HG02798 (cell line): ENCODE measurements at regions not wholly inside any gene's neighbourhood (a gene's known extent, or its start where the extent isn't known, plus 50 kb on each side); places are given as distances from the start of the nearest gene placed in this dataset.
A peak's percentile ranks its signal among the peaks of the same experiment; 100 is the strongest.

Experiments used
- ATAC-seq: cut with Tn5 transposase; IDR thresholded peaks from one replicate; pipeline ENCODE4 v1.9.1; 2021; ENCODE audit warnings: mild to moderate bottlenecking; ENCODE audit not compliant: unreplicated experiment, poor library complexity

DNA sequence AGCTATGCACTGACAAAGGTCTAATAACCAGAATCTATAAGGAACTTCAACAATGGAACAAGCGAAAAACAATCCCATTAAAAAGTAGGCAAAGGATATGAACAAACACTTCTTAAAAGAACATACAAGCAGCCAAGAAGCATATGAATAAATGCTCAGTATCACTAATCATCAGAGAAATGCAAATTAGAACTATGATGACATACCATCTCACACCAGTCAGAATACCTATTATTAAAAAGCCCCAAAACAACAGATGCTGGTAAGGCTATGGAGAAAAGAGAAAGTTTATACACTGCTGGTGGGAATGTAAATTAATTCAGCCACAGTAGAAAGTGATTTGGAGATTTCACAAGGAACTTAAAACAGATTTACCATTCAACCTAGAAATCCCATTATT, 211.8 kb downstream of the EDN1 start:
- no peak for ATAC-seq

DNA sequence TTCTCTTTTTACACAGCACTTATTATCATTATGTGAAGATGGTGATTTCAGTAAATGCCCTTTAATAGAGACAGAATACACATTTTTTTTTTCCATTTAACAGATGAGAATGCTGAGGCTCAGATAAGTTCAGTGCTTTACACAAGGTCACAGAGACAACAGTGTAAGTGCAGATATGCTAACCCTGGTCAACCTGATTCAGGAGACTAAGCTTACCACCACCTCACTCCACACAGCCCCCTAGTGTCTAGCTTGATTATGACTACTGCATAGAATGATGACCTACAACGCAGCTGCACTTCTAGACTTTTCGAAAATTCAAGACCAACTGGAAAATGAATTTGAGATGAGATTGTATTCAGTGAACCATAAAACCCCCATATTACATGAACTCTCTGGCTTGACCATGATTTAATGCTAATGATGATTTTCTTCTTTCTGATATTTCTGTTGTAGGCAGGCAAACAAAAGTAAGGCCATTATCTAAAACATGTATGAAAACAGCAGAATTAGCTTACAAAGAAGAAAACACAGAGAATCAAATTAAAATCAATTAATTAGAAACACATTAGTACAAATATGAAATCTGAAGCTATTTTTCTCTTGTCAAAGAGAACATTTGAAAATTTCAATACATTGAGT, 212.1 kb upstream of the PHACTR1 start:
- peak; percentile 82 for ATAC-seq

DNA sequence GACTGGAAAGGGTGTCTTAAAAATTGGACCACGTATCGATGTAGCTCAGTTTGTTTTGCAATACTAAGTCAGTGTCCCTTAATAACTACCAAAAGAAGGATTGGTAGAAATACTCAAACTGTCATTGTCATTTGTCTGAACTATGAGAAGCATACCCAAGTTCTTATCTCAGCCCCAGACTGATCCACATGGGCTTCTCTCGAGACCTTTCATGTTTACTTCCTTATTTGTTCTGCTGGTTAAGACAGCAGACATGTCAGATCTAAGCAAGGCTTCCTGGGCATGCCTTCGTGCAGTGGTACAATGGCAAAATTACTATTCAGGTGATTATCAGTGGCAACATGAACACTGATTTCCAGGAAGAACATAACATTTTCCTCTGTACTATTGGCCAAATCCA, 211.1 kb upstream of the PHACTR1 start:
- no peak for ATAC-seq

DNA sequence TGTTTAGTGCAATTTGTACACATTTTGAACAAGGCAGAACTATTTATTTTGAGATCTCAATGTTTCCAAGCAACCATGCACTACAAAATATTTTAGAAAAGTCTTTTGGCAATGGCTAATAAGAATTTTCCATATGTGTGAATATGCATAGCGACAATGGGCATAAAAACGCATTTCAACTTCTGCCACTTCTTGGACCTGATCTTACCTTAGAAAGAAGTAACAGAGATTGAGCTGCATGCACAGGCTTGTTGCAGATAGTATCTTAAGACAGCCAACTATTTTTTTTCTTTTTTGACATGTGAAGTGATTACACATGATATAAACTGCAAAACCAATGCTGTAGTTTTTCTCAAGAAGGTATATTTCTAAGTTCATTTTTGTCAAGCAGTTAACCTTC, 210.4 kb upstream of the PHACTR1 start:
- ATAC-seq = no peak

- no peak for ATAC-seq
These were observed 208.9 kb upstream of the PHACTR1 start for GRCh38 chr6:12507636-12508035.

DNA sequence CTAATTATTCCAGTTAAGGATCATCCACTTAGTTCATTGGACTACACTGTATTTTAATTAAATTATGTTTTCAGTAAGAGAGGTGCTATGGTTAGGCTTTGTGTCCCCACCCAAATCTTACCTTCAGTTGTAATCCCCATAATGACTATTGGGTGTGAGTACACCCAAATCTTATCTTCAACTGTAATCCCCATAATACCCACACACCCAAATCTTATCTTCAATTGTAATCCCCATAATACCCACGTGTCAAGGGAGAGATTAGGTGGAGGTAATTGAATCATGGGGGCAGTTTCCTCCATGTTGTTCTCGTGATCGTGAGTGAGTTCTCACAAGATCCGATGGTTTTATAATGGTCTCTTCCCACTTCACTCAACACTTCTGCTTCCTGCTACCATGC, 208.0 kb upstream of the PHACTR1 start:
- no peak for ATAC-seq

GRCh38 chr6:12509060-12509459, 207.5 kb upstream of the PHACTR1 start:
- ATAC-seq = no peak

DNA sequence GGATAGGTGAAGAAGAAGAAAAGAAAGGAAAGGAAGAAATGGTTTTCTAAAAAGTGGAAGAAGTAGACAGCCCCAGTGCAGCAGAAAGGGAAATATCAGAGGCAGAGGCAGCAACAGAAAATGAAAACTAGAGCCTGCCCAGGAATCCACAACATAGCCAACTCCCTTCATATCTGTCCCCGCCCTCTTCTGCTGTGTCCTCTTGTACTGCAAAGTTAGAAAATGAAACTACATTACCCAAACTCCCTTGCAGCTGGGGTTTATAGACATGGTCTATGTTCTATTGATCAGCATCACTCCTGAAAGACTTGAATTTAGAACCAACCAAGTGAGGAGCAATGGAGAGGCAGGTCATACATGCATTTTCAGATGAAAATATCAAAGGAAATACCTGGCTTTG, 200.5 kb upstream of the PHACTR1 start:
- ATAC-seq = peak; percentile 67

DNA sequence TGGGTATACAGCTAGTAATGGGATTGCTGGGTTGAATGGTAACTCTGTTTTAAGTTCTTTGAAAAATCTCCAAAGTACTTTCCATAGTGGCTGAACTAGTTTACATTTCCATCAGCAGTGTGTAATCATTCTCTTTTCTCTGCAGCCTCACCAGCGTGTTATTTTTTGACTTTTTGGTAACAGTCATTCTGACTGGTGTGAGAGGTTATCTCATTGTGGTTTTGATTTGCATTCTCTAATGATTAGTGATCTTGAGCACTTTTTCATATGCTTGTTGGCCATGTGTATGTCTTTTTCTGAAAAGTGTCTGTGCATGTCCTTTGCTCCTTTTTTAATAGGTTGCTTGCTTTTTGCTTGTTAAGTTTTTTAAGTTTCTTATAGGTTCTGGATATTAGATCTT, 194.2 kb upstream of the PHACTR1 start:
- ATAC-seq = no peak

- no peak for ATAC-seq
These were observed 192.8 kb upstream of the PHACTR1 start for GRCh38 chr6:12523726-12524125.

- ATAC-seq = no peak
These were observed 191.3 kb upstream of the PHACTR1 start for GRCh38 chr6:12525276-12525675.

DNA sequence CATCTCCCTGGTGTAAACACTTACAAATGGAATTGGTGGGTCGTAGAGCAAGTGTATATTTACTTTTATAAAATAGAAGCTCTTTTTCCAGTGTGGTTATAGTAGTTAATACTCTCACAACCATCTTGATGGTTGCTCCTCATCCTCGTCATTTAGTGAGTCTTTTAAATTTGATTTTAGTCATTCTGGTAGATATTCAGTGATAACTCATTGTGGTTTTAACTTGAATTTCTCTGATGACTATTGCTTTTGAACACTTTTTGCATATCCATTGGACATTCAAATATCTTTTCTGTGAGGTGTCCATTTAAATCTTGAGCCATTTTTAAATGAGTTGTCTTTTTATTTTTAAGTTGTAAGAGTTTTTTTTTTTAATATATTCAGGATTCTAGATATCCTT, 189.2 kb upstream of the PHACTR1 start:
- ATAC-seq = no peak

DNA sequence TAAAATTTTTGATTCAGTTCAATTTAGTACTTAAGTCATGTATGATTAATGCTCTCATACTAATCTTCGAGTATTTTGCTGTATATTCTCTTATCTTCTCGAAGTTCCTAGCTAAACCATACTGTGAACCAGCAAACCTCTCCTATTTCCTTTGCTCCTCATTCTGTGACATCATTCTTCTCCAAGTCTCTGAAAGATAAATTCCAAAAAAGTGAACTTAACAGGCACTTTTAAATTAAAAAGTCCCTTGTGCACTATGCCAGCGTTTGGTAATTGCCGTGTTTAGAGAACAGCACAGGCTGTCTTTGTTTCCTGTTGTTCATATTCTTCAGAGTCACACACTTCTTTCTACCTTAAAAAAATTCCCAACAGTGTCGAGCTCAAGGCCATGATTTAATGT, 188.4 kb upstream of the PHACTR1 start:
- no peak for ATAC-seq

- ATAC-seq = no peak
These were observed 187.8 kb upstream of the PHACTR1 start for GRCh38 chr6:12528581-12529363.

DNA sequence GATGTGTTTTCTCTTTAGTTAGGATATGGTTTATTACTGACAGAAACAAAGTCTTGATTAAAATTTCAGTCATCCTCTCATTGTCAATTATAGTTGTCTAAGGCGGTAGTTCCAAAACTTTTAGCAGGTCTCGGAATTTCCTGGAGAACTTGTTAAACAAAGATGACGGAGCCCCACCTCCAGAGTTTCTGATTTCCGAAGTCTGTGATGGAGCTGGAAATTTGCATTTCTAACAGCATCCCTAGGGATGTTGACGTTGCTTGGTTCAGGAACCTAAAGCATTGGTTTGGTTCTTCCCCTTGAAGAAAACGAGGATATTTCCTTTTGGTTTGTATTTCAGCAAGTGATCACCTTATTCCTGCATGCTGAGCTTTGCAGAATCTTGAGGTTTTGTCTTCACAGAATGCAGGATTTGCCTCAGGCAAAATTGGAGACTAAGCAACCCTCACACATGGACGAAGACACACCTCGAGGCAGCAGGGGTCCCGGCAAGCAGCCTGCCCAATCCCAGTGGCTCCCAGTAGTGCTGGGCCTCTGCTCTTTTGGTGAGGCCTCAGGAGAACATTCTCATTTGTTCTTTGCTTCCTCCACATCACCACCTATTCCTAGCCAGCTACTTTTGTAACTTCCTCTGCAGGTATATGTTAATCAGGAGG, 187.1 kb upstream of the PHACTR1 start:
- ATAC-seq = no peak

DNA sequence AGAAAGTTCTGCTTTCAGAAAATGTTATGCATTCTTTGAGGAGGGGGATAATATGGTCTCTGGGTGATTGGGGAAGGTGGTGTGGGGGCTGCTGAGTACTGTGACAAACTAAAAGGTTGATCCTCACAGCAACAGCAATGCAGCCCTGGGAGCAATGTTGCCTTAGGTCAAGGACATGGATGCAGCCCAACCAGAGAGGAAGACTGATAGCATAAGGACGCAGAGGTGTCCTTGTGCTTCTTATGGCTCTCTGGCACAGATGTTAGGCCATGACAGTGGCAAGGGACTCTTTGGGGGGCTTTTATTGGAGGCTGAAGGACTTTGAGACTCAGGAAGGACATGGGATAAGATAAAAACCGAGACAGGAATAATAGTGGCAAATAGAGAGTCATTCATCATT, 186.2 kb upstream of the PHACTR1 start:
- no peak for ATAC-seq

- no peak for ATAC-seq
These were observed 183.0 kb upstream of the PHACTR1 start for GRCh38 chr6:12533586-12533985.

- no peak for ATAC-seq
These were observed 182.3 kb upstream of the PHACTR1 start for GRCh38 chr6:12534069-12534853.

- no peak for ATAC-seq
These were observed 180.8 kb upstream of the PHACTR1 start for GRCh38 chr6:12535586-12536314.

- no peak for ATAC-seq
These were observed 180.2 kb upstream of the PHACTR1 start for GRCh38 chr6:12536416-12536815.
